ENCODE measurements at regions not wholly inside any gene's neighbourhood (a gene's known extent, or its start where the extent isn't known, plus 50 kb on each side); places are given as distances from the start of the nearest gene placed in this dataset.
"Not testable (repeated sequence)": the region's sequence is repeated elsewhere in the genome, so short reads cannot be mapped to it uniquely, and the experiment has no call there.

DNA sequence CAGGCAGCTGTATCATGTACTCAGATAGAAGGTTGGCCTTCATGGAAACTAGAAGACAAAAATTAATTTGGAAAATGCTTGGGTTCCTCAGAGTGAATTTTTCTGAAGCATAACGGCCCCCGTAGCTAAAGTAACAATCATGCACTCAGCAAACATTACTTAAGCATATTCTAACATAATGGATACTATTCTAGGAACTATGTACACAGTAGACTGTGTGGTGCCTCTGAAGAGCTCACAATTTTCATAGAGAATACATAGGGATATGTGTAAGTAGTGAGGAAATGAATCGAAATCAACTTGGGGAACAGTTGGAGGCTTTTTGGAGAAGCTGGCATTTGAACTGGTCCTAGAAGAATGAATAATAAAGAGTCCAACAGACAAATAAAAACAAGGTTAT, 1045.0 kb downstream of the GLUD2 start:
- peak; percentile 11 for DNase-seq

DNA sequence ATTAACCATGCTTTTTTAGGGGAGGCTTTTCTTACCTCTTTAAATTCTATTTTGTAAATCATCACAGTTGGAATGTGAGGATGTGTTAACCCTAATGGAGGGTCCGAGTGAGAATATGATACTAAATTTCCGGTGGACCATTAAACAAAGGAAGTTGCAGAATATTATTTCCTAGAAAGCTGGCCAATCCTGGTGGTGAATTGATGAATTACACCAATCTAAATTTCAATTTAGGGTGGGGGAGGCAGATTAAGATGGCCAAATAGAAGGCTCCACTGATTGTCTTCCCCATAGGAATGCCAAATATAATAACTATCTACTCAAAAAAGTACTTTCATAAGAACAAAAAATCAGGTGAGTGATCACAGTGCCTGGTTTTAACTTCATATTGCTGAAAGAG, 1045.6 kb downstream of the GLUD2 start:
- no peak for DNase-seq

DNA sequence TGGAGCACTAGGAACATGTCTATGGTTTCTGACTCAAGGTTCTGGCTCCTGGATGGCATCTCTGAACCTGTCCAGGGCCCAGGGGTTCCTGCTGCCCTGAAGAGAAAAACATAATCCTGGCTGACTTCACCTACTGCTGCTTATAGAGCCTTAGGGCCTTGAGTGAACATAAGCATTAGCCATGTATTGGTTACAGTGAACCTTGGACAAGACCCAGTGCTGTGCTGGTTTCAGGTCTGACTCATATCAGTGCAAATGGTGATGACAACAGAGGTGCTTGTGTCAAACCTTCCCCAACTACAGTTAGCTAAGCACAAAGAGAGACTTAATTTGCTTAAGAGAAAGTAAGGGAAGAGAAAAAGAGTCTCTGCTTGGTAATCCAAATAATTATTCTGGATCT, 1047.2 kb downstream of the GLUD2 start:
- DNase-seq: no peak

DNA sequence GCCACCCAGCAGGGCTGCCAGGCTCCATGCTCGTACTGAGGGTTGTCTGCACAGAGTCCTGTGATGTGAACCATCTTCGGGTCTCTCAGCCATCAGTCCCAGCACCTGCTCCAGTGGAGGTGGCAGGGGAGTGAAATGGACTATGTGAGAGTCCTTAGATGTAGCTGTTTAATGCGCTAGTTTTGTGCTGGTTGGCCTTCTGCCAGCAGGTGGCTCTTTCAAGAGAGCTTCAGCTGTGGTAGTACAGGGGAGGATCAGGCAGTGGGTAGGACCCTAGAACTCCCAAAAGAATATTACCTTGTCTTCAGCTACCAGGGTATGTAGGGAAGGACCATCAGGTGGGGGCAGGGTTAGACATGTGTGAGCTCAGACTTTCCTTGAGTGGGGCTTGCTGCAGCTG, 1066.0 kb downstream of the GLUD2 start:
- DNase-seq: no peak

DNA sequence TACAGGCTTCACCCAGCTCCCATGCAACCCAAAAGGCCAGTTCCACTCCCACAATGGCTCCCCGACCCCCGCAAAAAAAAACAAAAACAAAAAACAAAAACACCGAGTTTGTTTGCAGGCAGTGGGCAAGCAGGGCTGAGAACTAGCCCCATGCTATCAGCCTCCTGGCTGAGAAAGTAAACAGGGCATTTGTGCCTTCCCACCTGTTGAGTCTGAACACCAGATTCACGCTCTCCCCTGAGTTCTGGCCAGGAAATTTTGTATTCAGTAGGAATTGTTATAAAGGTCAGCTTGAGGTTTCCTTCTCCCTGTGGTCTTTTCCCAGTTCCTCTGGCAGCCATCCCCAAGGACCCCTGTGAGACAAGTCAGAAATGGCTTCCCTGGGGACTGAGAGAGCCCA, 1066.5 kb downstream of the GLUD2 start:
- DNase-seq: no peak

DNA sequence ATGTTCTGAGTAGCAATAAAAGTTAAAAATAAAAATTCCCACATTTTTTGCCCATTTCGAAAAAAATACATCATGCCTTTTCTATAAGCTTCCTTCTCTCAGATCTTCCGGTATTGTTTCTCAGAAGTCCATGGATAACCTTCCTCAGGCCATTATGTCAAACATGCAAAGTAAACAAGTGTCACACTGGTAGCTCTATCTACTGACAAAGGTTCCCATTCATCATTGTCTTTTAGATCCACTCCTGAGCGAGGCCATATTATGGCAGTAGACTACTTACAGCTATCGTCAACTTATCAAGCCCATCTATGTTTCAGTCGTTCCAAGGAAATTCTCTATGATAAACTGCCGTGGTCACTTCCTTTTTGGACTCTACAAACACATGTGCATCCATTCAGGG, 1068.2 kb downstream of the GLUD2 start:
- DNase-seq: no peak

DNA sequence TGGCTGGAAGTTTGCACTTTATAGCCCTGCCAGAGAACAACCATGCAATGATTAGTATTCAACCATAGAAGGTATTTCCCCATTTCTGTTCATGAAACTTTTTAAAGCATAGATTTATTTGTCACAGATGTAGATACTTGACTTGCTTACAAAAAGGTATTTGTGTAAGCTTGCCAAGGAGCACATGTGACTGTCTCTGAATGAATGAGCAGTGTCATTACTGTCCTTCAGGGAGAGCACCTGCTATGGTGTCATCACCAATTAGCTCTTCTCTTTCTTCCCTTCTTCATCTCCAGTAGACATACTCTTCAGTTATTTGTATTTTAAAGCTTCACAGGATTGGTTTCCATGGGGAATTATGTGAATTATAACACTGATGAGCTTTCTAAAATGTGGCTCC, 1064.7 kb upstream of the GRIA3 start:
- DNase-seq: no peak

DNA sequence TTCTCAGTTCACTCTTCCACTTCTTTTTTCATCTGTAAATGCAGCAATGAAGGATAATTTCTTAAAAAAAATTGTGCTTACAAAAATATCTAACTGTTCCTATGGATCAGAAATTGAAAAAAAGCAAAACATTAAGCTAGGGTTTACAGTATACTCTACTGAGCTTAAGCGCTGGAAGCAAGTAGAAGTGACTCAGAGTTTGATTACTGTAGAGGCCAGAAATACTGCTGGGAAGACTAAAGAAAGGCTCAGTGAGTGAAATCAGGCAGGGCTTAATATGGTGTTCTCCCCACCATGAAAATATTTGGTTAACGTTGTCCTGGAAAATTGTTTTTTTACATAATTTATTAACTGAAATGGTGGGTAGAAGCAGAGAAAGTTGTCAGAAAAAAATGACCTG, 1061.8 kb upstream of the GRIA3 start:
- DNase-seq: no peak

DNA sequence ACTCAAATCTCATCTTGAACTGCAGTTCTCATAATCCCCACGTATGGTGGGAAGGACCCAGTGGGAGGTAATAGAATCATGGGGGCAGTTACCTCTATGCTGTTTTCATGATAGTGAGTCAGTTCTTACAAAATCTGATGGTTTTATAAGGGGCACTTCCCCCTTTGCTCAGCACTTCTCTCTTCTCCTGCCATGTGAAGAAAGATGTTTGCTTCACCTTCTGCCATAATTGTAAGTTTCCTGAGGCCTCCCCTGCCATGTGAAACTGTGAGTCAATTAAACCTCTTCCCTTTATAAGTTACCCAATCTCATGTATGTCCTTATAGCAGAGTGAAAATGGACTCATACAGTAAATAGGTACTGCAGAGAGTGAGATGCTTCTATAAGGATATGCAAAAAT, 1050.6 kb upstream of the GRIA3 start:
- no peak for DNase-seq

DNA sequence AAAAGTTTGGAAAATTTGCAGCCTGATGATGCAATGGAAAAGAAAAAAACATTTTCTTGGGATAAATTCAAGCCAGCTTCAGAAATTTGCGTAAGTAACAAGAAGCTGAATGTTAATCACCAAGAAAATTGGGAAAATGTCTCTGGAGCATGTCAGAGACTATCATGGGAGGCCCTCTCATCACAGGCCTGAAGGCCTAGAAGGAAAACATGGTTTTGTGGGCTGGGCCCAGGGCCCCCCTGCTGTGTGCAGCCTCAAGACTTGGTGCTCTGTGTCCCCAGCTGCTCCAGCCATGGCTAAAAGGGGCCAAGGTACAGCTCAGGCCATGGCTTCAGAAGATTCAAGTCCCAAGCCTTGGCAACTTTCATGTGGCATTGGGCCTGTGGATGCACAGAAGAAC, 1049.8 kb upstream of the GRIA3 start:
- DNase-seq: no peak

DNA sequence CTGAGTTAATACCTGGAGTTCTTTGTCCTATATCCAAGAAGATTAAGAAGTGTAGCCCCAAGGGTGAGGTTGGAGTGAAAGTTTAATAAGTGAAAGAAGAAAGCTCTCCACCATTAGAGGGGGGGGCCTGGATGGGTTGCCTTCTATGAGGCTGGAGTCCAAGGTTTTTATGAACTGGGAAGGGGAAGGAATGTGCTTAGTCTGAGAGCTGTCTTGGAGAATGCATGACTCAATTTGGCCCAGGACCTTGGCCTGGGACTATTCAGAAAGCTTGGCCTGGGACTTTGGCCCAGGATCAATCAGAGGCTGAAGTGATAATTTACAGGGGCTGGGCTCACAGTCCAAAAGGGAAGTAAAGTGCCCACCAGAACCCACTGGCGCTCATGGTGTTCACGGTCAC, 1049.0 kb upstream of the GRIA3 start:
- DNase-seq: no peak

DNA sequence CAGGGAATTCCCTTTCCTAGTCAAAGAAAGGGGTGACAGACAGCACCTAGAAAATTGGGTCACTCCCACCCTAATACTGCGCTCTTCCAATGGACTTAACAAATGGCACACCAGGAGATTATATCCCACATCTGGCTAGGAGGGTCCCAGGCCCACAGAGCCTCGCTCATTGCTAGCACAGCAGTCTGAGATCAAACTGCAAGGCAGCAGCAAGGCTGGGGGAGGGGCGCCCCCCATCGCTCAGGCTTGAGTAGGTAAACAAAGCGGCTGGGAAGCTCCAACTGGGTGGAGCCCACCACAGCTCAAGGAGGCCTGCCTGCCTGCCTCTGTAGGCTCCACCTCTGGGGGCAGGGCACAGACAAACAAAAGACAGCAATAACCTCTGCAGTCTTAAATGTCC, 1043.9 kb upstream of the GRIA3 start:
- DNase-seq: not testable (repeated sequence)

DNA sequence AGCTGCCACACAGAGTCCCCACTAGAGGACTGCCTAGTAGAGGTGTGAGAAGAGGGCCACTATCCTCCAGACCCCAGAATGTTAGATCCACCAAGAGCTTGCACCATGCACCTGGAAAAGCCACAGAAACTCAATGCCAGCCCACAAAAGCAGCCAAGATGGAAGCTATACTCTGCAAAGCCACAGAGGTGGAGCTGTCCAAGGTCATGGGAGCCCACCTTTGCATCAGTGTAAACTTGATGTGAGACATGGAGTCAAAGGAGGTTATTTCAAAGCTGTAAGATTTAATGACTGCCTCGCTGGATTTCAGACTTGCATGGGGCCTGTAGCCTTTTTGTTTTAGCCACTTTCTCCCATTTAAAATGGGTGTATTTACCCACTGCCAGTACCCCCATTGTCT, 1030.1 kb upstream of the GRIA3 start:
- no peak for DNase-seq

DNA sequence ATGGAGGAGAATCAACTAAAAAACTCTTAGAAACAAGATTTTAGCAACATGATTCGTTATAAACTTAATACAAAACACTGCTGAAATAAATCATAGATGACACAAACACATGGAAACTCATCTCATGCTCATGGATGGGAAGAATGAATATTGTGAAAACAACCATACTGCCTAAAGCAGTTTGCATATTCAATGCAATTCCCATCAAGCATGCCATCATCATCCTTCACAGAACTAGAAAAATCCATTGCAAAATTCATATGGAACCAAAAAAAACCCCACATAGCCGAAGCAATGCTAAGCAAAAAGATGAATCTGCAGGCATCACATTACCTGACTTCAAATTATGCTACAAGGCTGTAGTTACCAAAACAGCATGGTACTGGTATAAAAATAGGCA, 1015.8 kb upstream of the GRIA3 start:
- no peak for DNase-seq

DNA sequence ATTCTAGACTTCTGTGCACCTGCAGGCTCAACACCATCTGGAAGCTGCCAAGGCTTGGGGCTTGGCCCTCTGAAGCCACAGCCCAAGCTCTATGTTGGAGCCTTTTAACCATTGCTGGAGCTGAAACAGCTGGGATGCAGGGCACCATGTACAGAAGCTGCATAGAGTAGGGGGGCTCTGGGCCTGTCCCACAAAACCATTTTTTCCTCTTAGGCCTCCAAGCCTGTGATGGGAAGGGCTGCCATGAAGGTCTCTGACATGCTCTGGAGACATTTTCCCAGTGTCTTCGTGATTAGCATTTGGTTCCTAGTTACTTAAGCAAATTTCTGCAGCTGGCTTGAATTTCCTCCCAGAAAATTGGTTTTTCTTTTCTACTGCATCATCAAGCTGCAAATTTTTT, 999.3 kb upstream of the GRIA3 start:
- no peak for DNase-seq

DNA sequence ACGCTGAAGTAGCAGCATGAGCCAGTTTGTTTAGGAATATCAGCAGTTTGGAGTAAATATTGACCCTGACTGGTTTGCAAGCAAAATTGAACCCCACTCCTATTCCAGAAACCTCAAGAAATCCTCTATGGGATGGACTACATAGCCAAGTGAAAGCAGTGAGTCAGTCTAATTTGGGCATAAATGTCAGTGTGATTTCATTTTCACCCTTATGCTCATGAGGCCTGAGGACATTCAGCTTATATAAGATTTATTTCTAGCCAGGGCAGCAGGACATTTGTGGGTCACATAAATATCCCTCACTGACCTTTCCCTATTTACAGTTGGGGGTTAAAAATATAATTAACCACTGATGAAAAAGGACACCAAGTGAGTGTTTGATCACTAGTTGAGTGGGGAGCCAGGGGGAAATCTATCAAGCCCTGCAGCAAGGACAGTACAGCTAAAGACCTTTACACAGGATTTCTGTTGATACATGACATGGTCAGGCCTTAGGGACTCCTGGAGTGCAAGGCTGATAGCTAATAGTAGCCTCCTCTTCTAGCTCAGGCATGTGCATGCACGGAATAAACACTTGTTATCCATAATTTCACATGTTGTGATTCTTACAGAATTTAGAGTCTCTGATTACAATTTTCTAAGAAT, 996.9 kb upstream of the GRIA3 start:
- no peak for DNase-seq

DNA sequence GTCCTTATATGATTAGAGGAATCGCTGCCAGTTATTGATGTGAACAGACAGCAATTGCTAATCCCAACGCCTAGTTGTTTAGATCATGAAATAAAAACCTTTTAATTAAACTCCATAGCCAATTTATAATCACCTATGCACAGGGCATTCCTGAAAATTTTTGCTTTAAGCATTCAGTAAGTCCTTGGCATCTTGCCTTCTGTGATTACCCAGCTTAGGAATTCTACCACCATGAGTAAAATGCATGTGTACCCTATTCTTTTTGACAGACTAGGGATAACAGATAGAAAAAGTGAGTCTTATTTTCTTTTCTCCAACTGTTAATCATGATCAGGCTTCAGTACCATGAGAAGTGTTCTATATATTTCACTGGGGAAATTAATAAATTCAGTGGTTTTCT, 995.3 kb upstream of the GRIA3 start:
- DNase-seq: no peak

DNA sequence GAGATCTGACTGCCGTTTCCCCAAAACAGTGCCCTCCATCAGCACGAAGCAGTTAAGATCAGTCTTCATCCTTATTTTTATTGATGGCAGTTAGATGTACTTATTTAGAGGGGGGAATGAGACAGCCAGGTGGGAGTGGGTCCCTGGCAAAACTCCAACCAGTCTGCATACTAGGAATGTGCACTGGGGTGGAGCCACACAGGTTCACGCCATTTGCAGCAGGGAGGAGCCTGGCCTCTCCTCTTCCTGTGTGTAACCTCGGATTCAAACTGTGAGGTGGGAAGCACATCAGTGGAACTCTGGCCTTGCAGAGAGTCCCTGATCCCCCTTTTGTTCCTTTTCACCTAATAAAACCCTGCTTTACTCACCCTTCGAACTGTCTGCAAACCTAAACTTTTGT, 987.7 kb upstream of the GRIA3 start:
- DNase-seq: no peak

DNA sequence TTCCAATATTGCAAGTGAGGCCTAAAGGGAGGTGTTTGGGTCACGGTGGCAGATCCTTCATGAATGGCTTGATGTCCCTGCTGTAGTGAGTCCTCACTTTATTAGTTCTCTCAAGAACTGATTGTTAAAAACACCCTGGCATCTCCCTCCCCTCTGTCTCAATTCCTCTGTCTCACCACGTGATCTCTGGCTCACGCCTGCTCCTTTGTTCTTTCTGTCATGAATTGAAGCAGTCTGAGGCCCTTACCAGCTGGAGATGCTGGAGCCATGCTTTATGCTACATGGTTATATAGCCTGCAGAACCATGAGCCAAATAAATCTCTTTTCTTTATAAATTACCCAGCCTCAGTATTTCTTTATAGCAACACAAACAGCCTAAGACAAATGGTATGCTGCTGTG, 980.7 kb upstream of the GRIA3 start:
- DNase-seq: no peak

DNA sequence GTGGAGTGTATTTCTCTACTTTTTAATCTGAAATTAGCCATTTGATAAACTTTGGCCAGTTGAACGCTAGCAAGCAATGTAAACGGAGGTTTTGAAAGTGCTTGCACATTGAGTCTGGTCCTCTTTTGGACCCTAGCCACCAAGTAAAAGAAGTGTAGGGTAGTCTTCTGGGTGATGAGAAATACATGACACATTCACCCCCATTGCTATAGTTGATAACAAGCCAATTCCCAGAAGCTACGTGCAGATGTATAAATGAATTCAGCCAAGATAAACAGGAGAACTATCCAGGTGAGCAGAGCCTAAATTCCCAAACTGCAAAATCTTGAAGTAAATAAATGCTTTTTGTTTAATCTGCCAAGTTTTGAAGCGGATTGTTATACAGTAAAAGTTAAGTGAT, 965.4 kb upstream of the GRIA3 start:
- no peak for DNase-seq

DNA sequence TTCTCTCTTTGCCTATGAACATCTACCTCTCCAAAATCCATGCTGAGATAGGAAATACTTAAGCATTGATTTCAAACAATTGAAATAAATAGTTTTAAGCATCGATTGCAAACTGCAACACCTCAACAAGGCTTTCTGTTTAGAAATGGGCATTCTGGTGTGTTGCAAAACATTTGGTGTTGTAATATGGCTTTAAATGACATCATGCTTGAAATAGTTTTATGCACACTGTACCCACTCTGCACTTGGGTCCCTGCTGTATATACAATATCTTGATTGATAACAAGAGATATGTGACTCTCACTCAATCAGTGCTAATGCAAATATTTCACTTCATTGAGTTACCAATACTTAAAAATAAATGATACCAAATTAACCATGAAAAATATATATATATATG, 964.9 kb upstream of the GRIA3 start:
- no peak for DNase-seq

DNA sequence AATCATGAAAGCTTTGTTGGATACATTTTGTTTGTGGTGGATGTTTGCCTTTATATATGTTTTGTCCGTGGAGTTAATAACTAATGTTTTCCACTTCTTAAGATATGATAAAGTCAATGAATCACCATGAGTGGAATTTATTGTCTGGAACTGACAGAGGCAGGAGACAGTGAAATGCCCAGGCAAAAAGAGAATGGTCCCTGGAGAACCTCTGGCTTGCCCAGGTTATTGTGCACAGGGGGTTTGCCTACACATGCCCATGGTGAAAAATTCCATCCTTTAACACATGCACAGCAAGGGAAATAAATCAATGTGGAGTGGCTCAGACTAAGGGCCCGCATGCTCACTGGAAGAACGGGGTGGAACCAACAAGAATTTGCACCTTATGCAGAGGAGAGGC, 964.3 kb upstream of the GRIA3 start:
- DNase-seq: no peak

DNA sequence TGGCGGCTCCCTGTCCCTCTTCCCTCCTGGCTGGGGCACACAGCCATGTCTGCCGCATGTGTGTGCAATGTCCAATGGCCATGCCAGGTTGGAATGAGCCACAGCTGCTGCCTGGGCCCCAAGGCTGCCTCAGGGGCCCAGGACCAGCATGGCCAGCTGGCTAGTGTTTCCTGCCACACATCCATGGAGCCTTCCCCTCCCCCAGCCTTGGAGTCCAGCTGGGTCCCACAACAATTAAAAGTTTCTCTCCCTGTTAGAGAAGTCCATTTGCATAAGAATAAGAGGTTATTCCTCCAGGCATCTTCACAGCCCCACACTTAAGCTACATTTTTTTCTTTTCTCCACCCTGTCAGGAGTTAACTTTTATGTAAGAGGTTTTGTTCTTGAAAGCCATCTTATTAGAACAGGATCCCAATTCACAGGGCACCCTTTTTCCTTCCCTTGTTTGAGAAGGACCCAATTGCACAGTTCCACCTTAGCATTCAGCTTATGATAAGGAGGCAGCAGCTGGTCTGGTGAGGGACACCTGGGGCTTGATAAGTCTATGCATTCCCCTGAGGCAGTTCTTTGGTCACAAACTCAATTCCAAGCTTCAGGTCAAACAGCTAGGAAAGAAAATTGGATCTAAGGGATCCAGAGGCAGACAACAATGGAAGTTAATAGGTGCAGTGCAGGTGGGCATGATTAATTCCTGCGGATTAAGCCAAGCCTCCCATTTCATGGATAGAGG, 963.3 kb upstream of the GRIA3 start:
- no peak for DNase-seq

DNA sequence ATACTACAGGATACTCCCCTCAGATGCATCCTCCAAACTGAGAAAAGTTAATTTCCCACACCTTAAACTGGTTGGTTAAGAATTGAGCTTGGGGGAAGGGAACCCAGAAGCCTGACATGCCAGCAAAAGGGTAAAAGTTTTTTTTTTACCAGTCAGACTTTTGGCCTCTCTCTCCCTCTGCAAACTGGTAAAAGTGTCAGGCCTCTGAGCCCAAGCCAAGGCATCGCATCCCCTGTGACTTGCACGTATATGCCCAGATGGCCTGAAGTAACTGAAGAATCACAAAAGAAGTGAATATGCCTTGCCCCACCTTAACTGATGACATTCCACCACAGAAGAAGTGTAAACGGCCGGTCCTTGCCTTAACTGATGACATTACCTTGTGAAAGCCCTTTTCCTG, 962.3 kb upstream of the GRIA3 start:
- DNase-seq: not testable (repeated sequence)

DNA sequence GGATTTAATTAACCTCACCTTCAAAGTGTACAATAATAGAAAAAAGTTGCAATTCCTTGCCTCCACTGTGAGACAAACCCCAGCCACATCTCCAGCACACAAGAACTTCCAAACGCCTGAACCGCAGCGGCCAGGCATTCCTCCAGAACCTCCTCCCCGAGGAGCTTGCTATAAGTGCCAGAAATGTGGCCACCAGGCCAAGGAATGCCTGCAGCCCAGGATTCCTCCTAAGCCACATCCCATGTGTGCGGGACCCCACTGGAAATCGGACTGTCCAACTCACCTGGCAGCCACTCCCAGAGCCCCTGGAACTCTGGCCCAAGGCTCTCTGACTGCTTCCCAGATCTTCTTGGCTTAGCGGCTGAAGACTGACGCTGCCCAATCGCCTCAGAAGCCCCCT, 959.9 kb upstream of the GRIA3 start:
- not testable (repeated sequence) for DNase-seq
